GM23338 (cell line): ENCODE measurements at regions not wholly inside any gene's neighbourhood (a gene's known extent, or its start where the extent isn't known, plus 50 kb on each side); places are given as distances from the start of the nearest gene placed in this dataset.

Experiments
- ATAC-seq: fragments of 200-7000 bp; cut with Tn5 transposase; 3 replicates; pipeline ENCODE4 v1.9.1; 2020
- DNase-seq: peaks from one replicate; pipeline ENCODE4 v3.0.0-alpha.2; 2015; ENCODE audit warnings: low spot score
- H2AFZ ChIP-seq: fragments of 200-600 bp; sonication (generic); 2 replicates; pipeline ENCODE4 v1.8.0; 2016; ENCODE audit warnings: antibody characterized with exemption, mild to moderate bottlenecking, moderate library complexity
- H3F3A ChIP-seq: fragments of 200-600 bp; sonication (generic); replicated peaks from 2 replicates; pipeline ENCODE4 v1.8.0; 2017; ENCODE audit warnings: antibody characterized with exemption, mixed run types, low read depth
- H3K27ac ChIP-seq: fragments of 200-600 bp; sonication (generic); 2 replicates; pipeline ENCODE4 v1.6.1; 2016; ENCODE audit warnings: low read depth
- H3K27me3 ChIP-seq: fragments of 200-600 bp; sonication (generic); 2 replicates; pipeline ENCODE4 v1.8.0; 2016; ENCODE audit warnings: mild to moderate bottlenecking, mixed run types, moderate library complexity; ENCODE audit not compliant: insufficient read depth
- H3K36me3 ChIP-seq: fragments of 200-600 bp; sonication (generic); 2 replicates; pipeline ENCODE4 v1.8.0; 2016; ENCODE audit warnings: mild to moderate bottlenecking; ENCODE audit not compliant: insufficient read depth
- H3K4me1 ChIP-seq: fragments of 200-600 bp; sonication (generic); 2 replicates; pipeline ENCODE4 v1.8.0; 2016; ENCODE audit warnings: mild to moderate bottlenecking, moderate library complexity; ENCODE audit not compliant: insufficient read depth
- H3K4me2 ChIP-seq: fragments of 200-600 bp; sonication (generic); 2 replicates; pipeline ENCODE4 v1.7.1; 2017; ENCODE audit warnings: mixed run types
- H3K4me3 ChIP-seq: fragments of 200-600 bp; sonication (generic); 2 replicates; pipeline ENCODE4 v1.6.1; 2016; ENCODE audit warnings: mixed run types
- H3K79me2 ChIP-seq: fragments of 200-600 bp; sonication (generic); replicated peaks from 2 replicates; pipeline ENCODE4 v1.8.0; 2017; ENCODE audit warnings: mild to moderate bottlenecking; ENCODE audit not compliant: insufficient read depth
- H3K9me2 ChIP-seq: fragments of 200-600 bp; sonication (generic); 2 replicates; pipeline ENCODE4 v1.8.0; 2017; ENCODE audit not compliant: insufficient read depth
- H4K20me1 ChIP-seq: fragments of 200-600 bp; sonication (generic); replicated peaks from 2 replicates; pipeline ENCODE4 v1.8.0; 2017; ENCODE audit warnings: mild to moderate bottlenecking; ENCODE audit not compliant: insufficient read depth
- H3K27ac Mint-ChIP-seq: 2 replicates; pipeline ENCODE4 v1.8.0; 2020; ENCODE audit warnings: inconsistent platforms, mild to moderate bottlenecking, moderate library complexity, mixed read lengths
- H3K27me3 Mint-ChIP-seq: 3 replicates; pipeline ENCODE4 v1.8.0; 2022; ENCODE audit warnings: low read depth, mild to moderate bottlenecking, moderate library complexity, mixed read lengths, inconsistent platforms; ENCODE audit not compliant: insufficient read depth, poor library complexity
- H3K36me3 Mint-ChIP-seq: 3 replicates; pipeline ENCODE4 v1.8.0; 2021; ENCODE audit warnings: low read depth, mild to moderate bottlenecking, inconsistent platforms, moderate library complexity, mixed read lengths
- H3K4me1 Mint-ChIP-seq: 3 replicates; pipeline ENCODE4 v1.8.0; 2020; ENCODE audit warnings: mild to moderate bottlenecking, inconsistent platforms, mixed read lengths
- H3K4me3 Mint-ChIP-seq: 3 replicates; pipeline ENCODE4 v1.8.0; 2021; ENCODE audit warnings: moderate library complexity, mild to moderate bottlenecking, inconsistent platforms, mixed read lengths
- H3K9me3 Mint-ChIP-seq: 3 replicates; pipeline ENCODE4 v1.8.0; 2020; ENCODE audit warnings: moderate library complexity, mild to moderate bottlenecking, inconsistent platforms, mixed read lengths
- CREB1 ChIP-seq: fragments of 250-450 bp; sonication (Bioruptor Pico); IDR thresholded peaks from 2 replicates; pipeline ENCODE4 v1.5.0; 2020; ENCODE audit warnings: low read depth, mild to moderate bottlenecking, moderate library complexity
- EZH2 ChIP-seq: fragments of 200-600 bp; sonication (generic); IDR thresholded peaks from one replicate; pipeline ENCODE4 v1.8.0; 2017; ENCODE audit warnings: antibody characterized with exemption, mild to moderate bottlenecking, low read depth; ENCODE audit not compliant: unreplicated experiment
- EZH2phosphoT487 ChIP-seq: fragments of 200-600 bp; sonication (generic); IDR thresholded peaks from one replicate; pipeline ENCODE4 v1.8.1; 2018; ENCODE audit warnings: antibody characterized with exemption; ENCODE audit not compliant: unreplicated experiment
- JUNB ChIP-seq: IDR thresholded peaks from one replicate; pipeline ENCODE4 v1.6.1; 2016; ENCODE audit warnings: antibody characterized with exemption; ENCODE audit not compliant: unreplicated experiment
- STAT1 ChIP-seq: IDR thresholded peaks from one replicate; pipeline ENCODE4 v1.6.1; 2016; ENCODE audit warnings: antibody characterized with exemption; ENCODE audit not compliant: unreplicated experiment
- ZNF114 ChIP-seq: fragments of 250-450 bp; sonication (Bioruptor Pico); IDR thresholded peaks from 2 replicates; pipeline ENCODE4 v1.5.0; 2020; ENCODE audit warnings: mild to moderate bottlenecking, moderate library complexity
- ZNF331 ChIP-seq: fragments of 250-450 bp; sonication (Bioruptor Pico); IDR thresholded peaks from 2 replicates; pipeline ENCODE4 v1.5.0; 2020; ENCODE audit warnings: low read depth, mild to moderate bottlenecking, moderate library complexity
- TF ChIP-seq, protein P1 (sequence below), 2 experiments: fragments of 200-600 bp in 1 of 2; sonication (generic) in 1 of 2; conservative IDR thresholded peaks; 2 replicates each; pipeline versions ENCODE4 v1.5.1 to v1.6.1; 2016 to 2017; ENCODE audit warnings: antibody characterized with exemption in 2 of 2, low read depth in 2 of 2, mild to moderate bottlenecking in 2 of 2, moderate library complexity in 1 of 2
- TF ChIP-seq, protein P2 (sequence below): fragments of 250-450 bp; sonication (Bioruptor Pico); IDR thresholded peaks from 2 replicates; pipeline ENCODE4 v1.5.0; 2020; ENCODE audit warnings: mild to moderate bottlenecking, moderate library complexity

DNA sequence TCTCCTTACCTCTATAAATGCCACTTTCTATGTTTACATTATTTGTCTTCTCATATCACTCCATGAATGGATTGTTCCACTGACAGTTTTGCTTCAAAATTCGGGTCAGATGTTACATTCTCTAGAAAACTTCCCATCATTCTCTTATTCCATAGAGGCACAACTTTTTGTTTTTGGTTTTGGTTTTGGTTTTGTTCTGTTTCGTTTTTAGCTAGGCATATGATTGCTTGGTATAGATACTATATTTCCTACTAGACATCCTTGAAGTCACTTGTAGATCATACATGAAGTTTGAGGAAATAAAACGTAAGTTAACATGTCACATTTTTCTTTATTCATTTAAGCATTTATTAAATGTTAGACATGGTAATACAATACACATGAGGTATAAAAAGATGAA, 961.0 kb downstream of the PCDH18 start:
- Histone ChIP-seq H3K4me1 (no peaks in the 10 kb centered on the region), H3K27me3 (no peaks in the 10 kb centered on the region), H3F3A (no peaks in the 10 kb centered on the region), H4K20me1 (no peaks in the 10 kb centered on the region), H3K9me2 (no peaks in the 10 kb centered on the region), H3K4me3 (no peak overlapping the region), H3K79me2 (no peaks in the 10 kb centered on the region), H2AFZ (no peak overlapping the region), H3K36me3 (no peaks in the 10 kb centered on the region), H3K4me2 (no peak overlapping the region), H3K27ac (no peak overlapping the region)
- Mint-ChIP-seq H3K36me3 (peaks cover 3% of the 10 kb centered on the region; the same call in 1 of the 3 replicates), H3K27me3 (peaks cover 3% of the 10 kb centered on the region), H3K27ac (no peak overlapping the region), H3K4me1 (no peaks in the 10 kb centered on the region), H3K9me3 (no peaks in the 10 kb centered on the region), H3K4me3 (no peak overlapping the region)
- TF ChIP-seq ZNF331 (CRISPR knock-in tag): no peak
- TF ChIP-seq CREB1: no peak
- TF ChIP-seq JUNB: no peak
- TF ChIP-seq ZNF114 (CRISPR knock-in tag): no peak
- TF ChIP-seq, protein P1, sequence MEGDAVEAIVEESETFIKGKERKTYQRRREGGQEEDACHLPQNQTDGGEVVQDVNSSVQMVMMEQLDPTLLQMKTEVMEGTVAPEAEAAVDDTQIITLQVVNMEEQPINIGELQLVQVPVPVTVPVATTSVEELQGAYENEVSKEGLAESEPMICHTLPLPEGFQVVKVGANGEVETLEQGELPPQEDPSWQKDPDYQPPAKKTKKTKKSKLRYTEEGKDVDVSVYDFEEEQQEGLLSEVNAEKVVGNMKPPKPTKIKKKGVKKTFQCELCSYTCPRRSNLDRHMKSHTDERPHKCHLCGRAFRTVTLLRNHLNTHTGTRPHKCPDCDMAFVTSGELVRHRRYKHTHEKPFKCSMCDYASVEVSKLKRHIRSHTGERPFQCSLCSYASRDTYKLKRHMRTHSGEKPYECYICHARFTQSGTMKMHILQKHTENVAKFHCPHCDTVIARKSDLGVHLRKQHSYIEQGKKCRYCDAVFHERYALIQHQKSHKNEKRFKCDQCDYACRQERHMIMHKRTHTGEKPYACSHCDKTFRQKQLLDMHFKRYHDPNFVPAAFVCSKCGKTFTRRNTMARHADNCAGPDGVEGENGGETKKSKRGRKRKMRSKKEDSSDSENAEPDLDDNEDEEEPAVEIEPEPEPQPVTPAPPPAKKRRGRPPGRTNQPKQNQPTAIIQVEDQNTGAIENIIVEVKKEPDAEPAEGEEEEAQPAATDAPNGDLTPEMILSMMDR (conservative IDR thresholded peaks at IDR 0.05; ENCODE audit: low read depth in 2 of 2): no peak
- TF ChIP-seq EZH2phosphoT487: no peak
- DNase-seq: no peak
- ATAC-seq: no peak

DNA sequence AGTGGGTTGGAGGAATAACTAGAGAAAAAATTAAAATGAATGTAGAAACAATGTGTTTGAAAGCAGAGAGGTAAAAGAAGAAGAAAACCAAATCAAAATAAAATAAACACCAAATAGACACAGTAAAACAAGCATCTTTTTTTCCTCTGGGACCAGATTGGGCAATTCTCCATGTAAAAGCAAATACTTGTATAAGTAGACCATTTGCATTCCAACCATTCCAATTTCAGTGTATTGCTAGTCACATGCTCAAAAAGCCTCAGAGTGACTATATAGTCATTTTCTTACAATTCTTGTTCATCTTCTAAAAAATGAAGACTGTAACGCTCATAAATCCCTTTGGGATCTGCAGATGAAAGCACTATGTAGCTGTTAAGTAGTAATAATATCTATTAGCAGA, 969.5 kb downstream of the PCDH18 start:
- Mint-ChIP-seq H3K27me3 (peaks cover 3% of the 10 kb centered on the region), H3K27ac (no peak overlapping the region)
- peak; percentile 5 for DNase-seq
- TF ChIP-seq STAT1 (no peak), CREB1 (no peak), ZNF114 (CRISPR knock-in tag) (no peak), EZH2 (no peak), JUNB (no peak)
- TF ChIP-seq, protein P2, sequence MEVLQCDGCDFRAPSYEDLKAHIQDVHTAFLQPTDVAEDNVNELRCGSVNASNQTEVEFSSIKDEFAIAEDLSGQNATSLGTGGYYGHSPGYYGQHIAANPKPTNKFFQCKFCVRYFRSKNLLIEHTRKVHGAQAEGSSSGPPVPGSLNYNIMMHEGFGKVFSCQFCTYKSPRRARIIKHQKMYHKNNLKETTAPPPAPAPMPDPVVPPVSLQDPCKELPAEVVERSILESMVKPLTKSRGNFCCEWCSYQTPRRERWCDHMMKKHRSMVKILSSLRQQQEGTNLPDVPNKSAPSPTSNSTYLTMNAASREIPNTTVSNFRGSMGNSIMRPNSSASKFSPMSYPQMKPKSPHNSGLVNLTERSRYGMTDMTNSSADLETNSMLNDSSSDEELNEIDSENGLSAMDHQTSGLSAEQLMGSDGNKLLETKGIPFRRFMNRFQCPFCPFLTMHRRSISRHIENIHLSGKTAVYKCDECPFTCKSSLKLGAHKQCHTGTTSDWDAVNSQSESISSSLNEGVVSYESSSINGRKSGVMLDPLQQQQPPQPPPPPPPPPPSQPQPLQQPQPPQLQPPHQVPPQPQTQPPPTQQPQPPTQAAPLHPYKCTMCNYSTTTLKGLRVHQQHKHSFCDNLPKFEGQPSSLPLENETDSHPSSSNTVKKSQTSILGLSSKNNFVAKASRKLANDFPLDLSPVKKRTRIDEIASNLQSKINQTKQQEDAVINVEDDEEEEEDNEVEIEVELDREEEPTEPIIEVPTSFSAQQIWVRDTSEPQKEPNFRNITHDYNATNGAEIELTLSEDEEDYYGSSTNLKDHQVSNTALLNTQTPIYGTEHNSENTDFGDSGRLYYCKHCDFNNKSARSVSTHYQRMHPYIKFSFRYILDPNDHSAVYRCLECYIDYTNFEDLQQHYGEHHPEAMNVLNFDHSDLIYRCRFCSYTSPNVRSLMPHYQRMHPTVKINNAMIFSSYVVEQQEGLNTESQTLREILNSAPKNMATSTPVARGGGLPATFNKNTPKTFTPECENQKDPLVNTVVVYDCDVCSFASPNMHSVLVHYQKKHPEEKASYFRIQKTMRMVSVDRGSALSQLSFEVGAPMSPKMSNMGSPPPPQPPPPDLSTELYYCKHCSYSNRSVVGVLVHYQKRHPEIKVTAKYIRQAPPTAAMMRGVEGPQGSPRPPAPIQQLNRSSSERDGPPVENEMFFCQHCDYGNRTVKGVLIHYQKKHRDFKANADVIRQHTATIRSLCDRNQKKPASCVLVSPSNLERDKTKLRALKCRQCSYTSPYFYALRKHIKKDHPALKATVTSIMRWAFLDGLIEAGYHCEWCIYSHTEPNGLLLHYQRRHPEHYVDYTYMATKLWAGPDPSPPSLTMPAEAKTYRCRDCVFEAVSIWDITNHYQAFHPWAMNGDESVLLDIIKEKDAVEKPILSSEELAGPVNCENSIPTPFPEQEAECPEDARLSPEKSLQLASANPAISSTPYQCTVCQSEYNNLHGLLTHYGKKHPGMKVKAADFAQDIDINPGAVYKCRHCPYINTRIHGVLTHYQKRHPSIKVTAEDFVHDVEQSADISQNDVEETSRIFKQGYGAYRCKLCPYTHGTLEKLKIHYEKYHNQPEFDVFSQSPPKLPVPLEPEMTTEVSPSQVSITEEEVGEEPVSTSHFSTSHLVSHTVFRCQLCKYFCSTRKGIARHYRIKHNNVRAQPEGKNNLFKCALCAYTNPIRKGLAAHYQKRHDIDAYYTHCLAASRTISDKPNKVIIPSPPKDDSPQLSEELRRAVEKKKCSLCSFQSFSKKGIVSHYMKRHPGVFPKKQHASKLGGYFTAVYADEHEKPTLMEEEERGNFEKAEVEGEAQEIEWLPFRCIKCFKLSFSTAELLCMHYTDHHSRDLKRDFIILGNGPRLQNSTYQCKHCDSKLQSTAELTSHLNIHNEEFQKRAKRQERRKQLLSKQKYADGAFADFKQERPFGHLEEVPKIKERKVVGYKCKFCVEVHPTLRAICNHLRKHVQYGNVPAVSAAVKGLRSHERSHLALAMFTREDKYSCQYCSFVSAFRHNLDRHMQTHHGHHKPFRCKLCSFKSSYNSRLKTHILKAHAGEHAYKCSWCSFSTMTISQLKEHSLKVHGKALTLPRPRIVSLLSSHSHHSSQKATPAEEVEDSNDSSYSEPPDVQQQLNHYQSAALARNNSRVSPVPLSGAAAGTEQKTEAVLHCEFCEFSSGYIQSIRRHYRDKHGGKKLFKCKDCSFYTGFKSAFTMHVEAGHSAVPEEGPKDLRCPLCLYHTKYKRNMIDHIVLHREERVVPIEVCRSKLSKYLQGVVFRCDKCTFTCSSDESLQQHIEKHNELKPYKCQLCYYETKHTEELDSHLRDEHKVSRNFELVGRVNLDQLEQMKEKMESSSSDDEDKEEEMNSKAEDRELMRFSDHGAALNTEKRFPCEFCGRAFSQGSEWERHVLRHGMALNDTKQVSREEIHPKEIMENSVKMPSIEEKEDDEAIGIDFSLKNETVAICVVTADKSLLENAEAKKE (CRISPR knock-in tag): no peak
- TF ChIP-seq, protein P1 (conservative IDR thresholded peaks at IDR 0.05; ENCODE audit: low read depth in 2 of 2): no peak

More for the DNA sequence above, 969.5 kb downstream of the PCDH18 start:
- H3K9me3 Mint-ChIP-seq: no peaks in the 10 kb centered on the region
- Histone ChIP-seq H3K27me3 (no peaks in the 10 kb centered on the region), H2AFZ (no peak overlapping the region), H3K4me1 (no peaks in the 10 kb centered on the region), H3F3A (no peaks in the 10 kb centered on the region), H3K4me2 (no peak overlapping the region), H3K9me2 (no peaks in the 10 kb centered on the region), H3K36me3 (no peaks in the 10 kb centered on the region), H3K4me3 (no peak overlapping the region), H3K27ac (no peak overlapping the region), H3K79me2 (no peaks in the 10 kb centered on the region), H4K20me1 (no peaks in the 10 kb centered on the region)
- H3K36me3 Mint-ChIP-seq: no peaks in the 10 kb centered on the region
- H3K4me3 Mint-ChIP-seq: no peak overlapping the region
- ATAC-seq: no peak
- H3K4me1 Mint-ChIP-seq: no peaks in the 10 kb centered on the region
